GM19467 (cell line): ENCODE measurements at regions not wholly inside any gene's neighbourhood (a gene's known extent, or its start where the extent isn't known, plus 50 kb on each side); places are given as distances from the start of the nearest gene placed in this dataset.

Experiments
- ATAC-seq: cut with Tn5 transposase; IDR thresholded peaks from one replicate; pipeline ENCODE4 v1.9.1; 2021; ENCODE audit warnings: mild to moderate bottlenecking, moderate library complexity; ENCODE audit not compliant: unreplicated experiment

- ATAC-seq, result no peak
Observed at GRCh38 chr16:27712251-27712711, 162.3 kb downstream of the KATNIP start.

- no peak for ATAC-seq
Observed at GRCh38 chr16:27717726-27718125, 167.8 kb downstream of the KATNIP start.

GRCh38 chr16:27718201-27719105, 168.5 kb downstream of the KATNIP start:
- no peak for ATAC-seq

- ATAC-seq, result no peak
Observed at GRCh38 chr16:27719106-27719445, 169.1 kb downstream of the KATNIP start.

GRCh38 chr16:27720731-27721530, 171.0 kb downstream of the KATNIP start:
- ATAC-seq, result no peak

GRCh38 chr16:27721531-27722181, 171.7 kb downstream of the KATNIP start:
- ATAC-seq, result no peak

- ATAC-seq, result no peak
Observed at GRCh38 chr16:27722207-27722606, 172.3 kb downstream of the KATNIP start.

- ATAC-seq, result no peak
Observed at GRCh38 chr16:27722892-27723450, 173.0 kb downstream of the KATNIP start.

- no peak for ATAC-seq
Observed at GRCh38 chr16:27723711-27724481, 174.0 kb downstream of the KATNIP start.

GRCh38 chr16:27724482-27725235, 174.7 kb downstream of the KATNIP start:
- ATAC-seq, result no peak

GRCh38 chr16:27725236-27726000, 175.5 kb downstream of the KATNIP start:
- ATAC-seq, result no peak

GRCh38 chr16:27726621-27727261, 176.8 kb downstream of the KATNIP start:
- no peak for ATAC-seq

GRCh38 chr16:27727941-27728340, 178.0 kb downstream of the KATNIP start:
- no peak for ATAC-seq

GRCh38 chr16:27728691-27729090, 178.7 kb downstream of the KATNIP start:
- ATAC-seq, result no peak

- no peak for ATAC-seq
Observed at GRCh38 chr16:27729516-27730304, 179.8 kb downstream of the KATNIP start.

- no peak for ATAC-seq
Observed at GRCh38 chr16:27730661-27731210, 180.8 kb downstream of the KATNIP start.

- ATAC-seq, result no peak
Observed at GRCh38 chr16:27735031-27735430, 185.1 kb downstream of the KATNIP start.
